ENCODE measurements at regions not wholly inside any gene's neighbourhood (a gene's known extent, or its start where the extent isn't known, plus 50 kb on each side); places are given as distances from the start of the nearest gene placed in this dataset.

DNA sequence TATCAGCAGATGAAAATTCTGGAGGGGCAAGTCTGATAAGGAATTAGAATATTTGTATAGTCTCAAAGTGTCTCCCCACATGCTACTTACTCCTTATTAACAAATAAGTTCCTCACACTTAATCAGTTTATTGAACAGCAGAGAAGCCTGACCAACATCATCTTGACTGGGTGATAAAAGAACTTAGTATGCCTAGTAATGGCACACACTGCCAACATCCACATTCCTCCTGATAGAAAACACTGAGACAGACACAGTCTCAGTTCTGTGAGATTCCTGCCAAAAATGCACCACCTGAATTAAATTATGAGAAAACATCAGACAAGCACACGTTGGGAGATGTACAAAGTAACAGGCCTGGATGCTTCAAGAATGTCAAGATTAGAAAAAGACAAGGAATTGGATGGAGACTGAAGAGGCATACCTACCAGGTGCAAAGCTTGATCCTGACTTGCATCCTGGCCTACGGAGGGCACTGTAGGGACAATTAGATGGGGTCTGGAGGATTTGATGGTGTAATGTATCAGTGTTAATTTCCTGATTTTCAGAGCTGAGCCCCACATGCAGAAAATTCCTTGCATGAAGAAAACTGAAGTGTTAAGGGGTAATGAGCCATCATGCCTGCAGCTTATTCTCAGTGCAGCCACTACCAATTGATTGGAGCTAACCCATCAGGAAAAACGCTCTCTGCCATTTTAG lies 200.4 kb upstream of the SH3BP4 start:
- TF ChIP-seq, protein P1, sequence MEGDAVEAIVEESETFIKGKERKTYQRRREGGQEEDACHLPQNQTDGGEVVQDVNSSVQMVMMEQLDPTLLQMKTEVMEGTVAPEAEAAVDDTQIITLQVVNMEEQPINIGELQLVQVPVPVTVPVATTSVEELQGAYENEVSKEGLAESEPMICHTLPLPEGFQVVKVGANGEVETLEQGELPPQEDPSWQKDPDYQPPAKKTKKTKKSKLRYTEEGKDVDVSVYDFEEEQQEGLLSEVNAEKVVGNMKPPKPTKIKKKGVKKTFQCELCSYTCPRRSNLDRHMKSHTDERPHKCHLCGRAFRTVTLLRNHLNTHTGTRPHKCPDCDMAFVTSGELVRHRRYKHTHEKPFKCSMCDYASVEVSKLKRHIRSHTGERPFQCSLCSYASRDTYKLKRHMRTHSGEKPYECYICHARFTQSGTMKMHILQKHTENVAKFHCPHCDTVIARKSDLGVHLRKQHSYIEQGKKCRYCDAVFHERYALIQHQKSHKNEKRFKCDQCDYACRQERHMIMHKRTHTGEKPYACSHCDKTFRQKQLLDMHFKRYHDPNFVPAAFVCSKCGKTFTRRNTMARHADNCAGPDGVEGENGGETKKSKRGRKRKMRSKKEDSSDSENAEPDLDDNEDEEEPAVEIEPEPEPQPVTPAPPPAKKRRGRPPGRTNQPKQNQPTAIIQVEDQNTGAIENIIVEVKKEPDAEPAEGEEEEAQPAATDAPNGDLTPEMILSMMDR (IDR thresholded peaks at IDR 0.05): no peak

DNA sequence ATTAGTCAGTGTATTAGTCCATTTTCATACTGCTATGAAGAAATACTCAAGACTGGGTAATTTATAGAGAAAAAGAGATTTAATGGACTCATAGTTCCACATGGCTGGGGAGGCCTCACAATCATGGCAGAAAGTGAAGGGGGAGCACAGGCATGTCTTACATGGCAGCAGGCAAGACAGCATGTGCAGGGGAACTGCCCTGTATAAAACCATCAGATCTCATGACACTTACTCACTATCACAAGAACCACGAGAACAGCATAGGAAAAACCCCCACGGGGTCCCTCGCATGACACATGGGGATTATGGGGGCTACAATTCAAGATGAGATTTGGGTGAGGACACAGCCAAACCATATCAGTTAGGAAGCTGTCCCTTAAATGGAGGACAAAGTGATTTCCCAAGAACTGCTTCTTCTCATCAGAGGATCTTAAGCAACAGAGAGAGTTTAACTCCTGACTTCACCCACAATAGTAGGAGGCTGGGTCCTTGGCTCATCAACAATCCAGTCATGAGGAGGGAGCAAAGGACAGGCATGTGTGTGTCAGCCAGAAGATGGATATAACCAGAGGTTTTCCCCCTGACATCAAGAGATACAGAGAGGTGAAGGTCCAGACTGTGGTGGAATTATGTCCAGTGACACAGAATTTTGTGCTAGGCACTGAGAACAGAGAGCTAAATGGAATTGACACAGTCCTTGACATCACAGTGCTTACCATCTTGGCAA lies 203.8 kb upstream of the SH3BP4 start:
- TF ChIP-seq, protein P1 (IDR thresholded peaks at IDR 0.05): no peak

DNA sequence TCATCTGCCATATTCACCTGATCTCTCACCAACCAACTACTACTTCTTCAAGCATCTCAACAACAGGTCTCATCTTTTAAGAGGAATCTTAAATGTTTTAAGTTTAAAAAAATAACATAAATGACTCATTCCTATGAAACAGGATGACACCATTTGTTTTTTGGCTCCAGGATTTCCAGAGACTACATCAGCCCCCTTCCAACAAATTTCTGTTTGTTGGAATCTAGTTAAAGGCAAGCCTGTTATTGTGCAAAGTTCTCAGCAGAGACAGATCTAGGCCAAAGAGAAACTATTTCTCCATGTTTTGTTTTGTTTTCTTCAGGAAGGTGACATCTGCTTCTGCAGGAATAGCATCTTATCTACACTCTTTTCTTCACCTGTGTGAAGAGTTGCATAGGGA lies 204.8 kb upstream of the SH3BP4 start:
- TF ChIP-seq, protein P1 (IDR thresholded peaks at IDR 0.05): no peak

DNA sequence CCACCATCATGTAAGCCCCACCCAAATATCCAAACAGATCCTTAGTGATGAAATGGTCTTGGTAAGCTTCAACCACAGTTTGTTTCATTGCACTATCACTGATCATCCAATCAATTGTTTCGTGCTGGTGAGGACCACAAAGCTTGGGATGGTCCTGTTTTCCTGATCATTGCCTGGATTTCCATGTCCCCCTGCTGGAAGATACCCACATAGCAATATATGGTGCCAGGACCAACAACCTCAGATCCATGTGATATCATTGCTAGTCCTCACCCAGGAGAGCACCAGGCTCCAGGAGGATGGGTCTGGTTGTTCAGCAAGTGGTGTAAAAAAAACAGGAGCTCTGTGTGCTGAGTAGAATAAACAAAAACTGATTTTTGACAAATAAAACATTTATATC lies 206.5 kb upstream of the SH3BP4 start:
- TF ChIP-seq, protein P1 (IDR thresholded peaks at IDR 0.05): no peak

DNA sequence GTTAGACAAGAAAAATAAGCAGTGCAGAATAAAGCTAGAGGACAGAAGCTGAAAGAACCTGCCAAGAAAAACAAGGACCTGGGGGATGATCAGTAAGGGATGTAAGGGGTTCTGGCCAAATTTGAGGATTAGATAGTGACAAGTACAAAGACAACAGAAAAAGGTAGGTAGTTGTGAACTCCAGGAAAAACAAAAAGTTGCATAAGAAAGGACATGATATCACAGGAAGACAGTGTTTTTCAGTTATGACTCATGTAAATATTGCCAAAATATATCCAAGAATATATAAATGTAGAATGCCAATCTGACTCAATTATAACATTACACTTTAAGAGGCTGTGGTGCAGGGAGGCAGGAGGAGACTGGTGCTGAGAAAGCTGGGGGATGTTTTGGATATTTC lies 209.8 kb upstream of the SH3BP4 start:
- TF ChIP-seq, protein P1 (IDR thresholded peaks at IDR 0.05): no peak

DNA sequence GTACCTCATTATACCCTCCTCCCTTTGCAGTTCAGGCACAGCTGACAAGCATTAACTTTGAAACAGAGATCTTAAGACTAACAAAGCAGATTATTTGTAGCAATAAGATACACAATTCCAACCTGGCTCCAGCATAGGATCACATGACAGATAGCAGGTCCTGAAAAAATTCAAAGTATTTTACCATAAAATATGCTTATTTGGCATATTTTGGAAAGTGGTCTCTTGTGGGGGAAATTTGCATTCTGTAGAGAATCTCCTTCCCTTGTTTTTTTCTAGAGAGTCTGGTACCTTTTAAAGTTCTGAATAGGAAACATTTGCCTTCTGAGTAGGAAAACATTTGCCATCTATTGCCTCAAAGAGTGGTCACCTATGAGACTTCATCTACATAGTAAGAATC lies 212.8 kb upstream of the SH3BP4 start:
- TF ChIP-seq, protein P1 (IDR thresholded peaks at IDR 0.05): no peak

DNA sequence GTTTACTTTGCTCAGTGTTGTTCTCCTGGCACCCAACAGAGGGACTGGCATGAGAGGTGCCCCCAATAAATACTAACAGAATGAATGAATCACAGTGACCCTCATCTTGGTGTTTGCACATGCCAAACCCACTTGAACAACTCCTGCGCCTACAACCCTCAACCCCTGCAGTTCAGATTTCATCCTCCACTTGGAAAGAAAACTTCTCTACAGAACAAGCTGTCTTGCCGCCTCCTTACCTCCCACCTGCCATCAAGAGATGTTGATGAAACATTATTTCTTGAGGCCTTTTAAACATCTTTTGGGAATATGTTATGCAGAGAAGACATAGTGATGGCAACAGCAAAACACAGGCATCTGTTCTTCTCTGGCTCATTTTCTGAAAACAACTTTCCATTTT lies 216.0 kb upstream of the SH3BP4 start:
- TF ChIP-seq, protein P1 (IDR thresholded peaks at IDR 0.05): no peak
